HG03060 (cell line): ENCODE measurements at regions not wholly inside any gene's neighbourhood (a gene's known extent, or its start where the extent isn't known, plus 50 kb on each side); places are given as distances from the start of the nearest gene placed in this dataset.
"Not testable (repeated sequence)": the region's sequence is repeated elsewhere in the genome, so short reads cannot be mapped to it uniquely, and the experiment has no call there.

Source experiments
- ATAC-seq: cut with Tn5 transposase; IDR thresholded peaks from one replicate; pipeline ENCODE4 v1.9.1; 2021; ENCODE audit warnings: low read depth, moderate number of reproducible peaks; ENCODE audit not compliant: unreplicated experiment

GRCh38 chr2:64742678-64743077 lies 89.0 kb upstream of the SERTAD2 start:
- no peak for ATAC-seq

- ATAC-seq, result no peak
Observed at GRCh38 chr2:64743739-64744330, 90.1 kb upstream of the SERTAD2 start.

DNA sequence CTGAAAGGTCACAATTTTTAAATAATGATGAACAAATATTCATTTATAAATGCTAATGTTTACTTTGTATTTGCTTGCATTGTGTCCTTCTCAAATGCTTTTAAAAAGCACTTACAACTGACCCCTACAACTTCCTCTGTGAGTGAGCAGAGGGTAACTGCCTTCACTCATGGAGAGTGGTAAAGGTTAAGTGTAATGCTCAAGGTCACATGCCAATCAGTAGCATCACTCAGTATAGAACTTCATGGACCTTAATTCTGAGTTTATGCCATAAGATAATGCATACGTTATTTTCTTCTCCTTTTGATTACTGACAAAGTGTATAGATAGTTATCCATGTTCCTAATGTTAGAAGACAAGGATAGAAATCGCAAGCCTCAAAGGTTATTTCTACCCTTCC lies 91.8 kb upstream of the SERTAD2 start:
- no peak for ATAC-seq

GRCh38 chr2:64747690-64748091 lies 94.0 kb upstream of the SERTAD2 start:
- ATAC-seq, result not testable (repeated sequence)

GRCh38 chr2:64748147-64748546 lies 94.4 kb upstream of the SERTAD2 start:
- ATAC-seq, result no peak

GRCh38 chr2:64748561-64748960 lies 94.8 kb upstream of the SERTAD2 start:
- ATAC-seq, result no peak

GRCh38 chr2:64749446-64749845 lies 95.7 kb upstream of the SERTAD2 start:
- no peak for ATAC-seq

- no peak for ATAC-seq
Observed at GRCh38 chr2:64750001-64750816, 96.5 kb upstream of the SERTAD2 start.

- peak; percentile 66 for ATAC-seq
Observed at GRCh38 chr2:64750817-64751285, 97.1 kb upstream of the SERTAD2 start.

- ATAC-seq, result peak; percentile 74
Observed at GRCh38 chr2:64751286-64752260, 97.9 kb upstream of the SERTAD2 start.

GRCh38 chr2:64753399-64753798 lies 99.7 kb upstream of the SERTAD2 start:
- no peak for ATAC-seq

DNA sequence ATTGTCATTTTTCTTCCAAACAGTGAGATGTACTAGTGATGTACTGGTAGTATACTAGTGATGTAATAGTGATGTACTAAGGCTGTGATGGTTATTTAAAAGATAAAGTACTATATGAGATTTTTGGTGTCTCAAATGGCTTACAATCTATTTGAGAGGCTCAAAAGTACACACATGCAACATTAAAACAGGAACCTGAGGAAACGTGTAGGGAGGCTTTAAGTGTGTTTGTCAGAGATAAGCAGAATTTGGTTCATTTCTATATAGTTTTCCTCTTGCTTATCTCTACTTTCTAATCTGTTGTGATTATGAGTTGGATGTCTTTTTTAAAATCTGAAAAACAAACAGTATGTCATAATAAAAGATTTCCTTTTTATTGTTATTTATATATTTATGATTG lies 100.9 kb upstream of the SERTAD2 start:
- ATAC-seq, result no peak

DNA sequence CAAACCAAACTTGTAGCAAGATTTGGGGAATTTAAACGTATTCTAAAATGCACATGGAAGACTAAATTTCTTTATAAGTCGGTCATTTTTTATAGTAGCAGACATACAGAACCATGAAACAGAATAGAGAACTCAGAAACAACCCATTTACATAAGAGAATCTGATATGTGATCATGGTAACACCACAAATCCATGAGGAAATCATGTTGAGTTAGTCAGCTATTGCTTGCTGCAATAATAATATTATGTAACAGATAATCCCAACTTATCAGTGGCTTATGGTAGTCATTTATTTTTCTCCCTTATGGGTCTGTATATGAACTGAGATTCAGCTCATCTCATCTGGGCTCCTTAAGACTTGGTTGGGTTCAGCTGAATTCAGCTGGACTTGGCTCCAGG lies 103.4 kb upstream of the SERTAD2 start:
- no peak for ATAC-seq

GRCh38 chr2:64760128-64760527 lies 106.4 kb upstream of the SERTAD2 start:
- no peak for ATAC-seq

DNA sequence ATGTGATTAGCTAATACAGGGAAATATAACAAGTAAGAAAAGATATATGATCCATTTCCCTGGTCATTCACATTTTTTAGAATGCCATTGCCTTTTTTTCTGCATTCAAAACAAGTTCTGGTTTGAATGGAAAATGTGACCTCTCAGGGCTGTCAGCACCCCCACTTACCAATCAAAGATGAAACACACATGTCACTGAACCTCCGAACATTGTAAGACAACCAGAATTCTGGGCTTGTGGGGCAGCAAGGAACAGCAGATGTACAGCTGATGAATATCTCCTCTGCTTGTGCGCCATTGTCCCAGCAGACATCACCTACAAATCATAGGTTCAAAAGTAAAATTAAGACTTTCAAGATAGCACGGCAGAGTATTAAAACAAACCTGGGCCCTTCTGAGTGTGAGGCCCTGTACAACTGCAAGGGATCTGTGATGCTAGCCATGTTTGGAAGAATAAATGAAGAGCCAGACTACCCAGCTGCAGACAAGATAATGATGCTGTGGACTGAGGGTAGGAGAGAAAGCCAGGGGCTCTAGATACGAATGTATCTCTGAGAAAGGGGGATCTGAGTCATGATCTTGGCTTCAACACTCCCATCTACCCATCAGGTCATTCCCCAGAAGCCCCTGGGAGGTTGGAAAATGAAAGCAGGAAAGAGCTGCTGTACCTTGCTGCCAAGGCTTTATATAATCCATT lies 108.7 kb upstream of the SERTAD2 start:
- ATAC-seq, result no peak

DNA sequence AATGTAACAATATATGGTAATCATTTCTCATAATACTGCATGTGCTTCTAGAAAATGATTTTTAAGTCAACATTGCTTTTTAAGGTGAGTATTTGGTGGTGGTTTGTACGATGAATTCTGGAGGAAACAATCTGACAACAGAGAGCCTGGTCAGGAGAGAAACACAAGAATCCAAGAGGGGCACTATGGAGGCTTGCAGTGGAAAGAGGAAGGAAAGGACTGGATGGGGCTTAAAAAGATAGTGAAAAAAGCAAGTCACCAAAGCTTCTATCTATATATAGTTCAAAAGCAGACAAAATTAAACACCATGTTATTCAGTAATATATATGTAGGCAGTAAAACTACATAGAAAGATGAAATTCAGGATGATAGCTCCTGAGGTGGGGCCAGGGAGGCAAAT lies 109.4 kb upstream of the SERTAD2 start:
- no peak for ATAC-seq

- ATAC-seq, result no peak
Observed at GRCh38 chr2:64765160-64765805, 111.6 kb upstream of the SERTAD2 start.

GRCh38 chr2:64766841-64767669 lies 113.3 kb upstream of the SERTAD2 start:
- no peak for ATAC-seq
